ENCODE measurements at regions not wholly inside any gene's neighbourhood (a gene's known extent, or its start where the extent isn't known, plus 50 kb on each side); places are given as distances from the start of the nearest gene placed in this dataset.

DNA sequence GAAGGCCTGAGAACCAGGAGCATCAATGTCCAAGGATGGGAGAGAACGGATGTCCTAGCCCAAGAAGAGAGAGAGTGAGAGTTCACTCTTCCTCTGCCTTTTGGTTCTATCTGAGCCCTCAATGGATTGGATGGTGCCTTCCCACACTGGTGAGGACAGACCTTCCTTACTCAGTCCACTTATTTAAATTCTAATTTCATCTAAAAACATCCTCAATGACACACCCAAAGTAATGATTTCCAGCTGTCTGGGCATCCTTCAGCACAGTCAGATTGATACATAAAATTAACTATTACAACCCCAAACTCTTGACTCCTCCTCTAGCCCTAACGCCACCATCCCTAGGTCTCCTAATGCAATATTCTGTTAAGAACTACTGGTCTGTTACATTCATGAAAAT lies 122.0 kb downstream of the GAS1 start:
- 77% methylated on average over 2 of the region's 2 CpGs for WGBS (ENCODE audit: low lambda C conversion rate)
- H3K27me3 ChIP-seq (ENCODE audit: insufficient read depth) = no peaks in the 10 kb centered on the region
- no peaks in the 10 kb centered on the region for H3K4me1 ChIP-seq (ENCODE audit: control insufficient read depth in 1 of 2, insufficient read depth in 2 of 2, low read depth in 1 of 2, low read length in 1 of 2)
- no peaks in the 10 kb centered on the region for H3K9me3 ChIP-seq
- H3K27ac ChIP-seq (ENCODE audit: low read depth in 2 of 2, low read length in 1 of 2) = no peak overlapping the region
- no peak overlapping the region for H3K4me3 ChIP-seq (ENCODE audit: low read depth in 2 of 2, low read length in 1 of 2)
- no peak overlapping the region for H2AFZ ChIP-seq (ENCODE audit: low read depth)
- H3K9ac ChIP-seq = no peak overlapping the region
- no peaks in the 10 kb centered on the region for H3F3A ChIP-seq (replicated peaks; ENCODE audit: insufficient read depth)
- CTCF ChIA-PET = no interaction called here
- POLR2A ChIA-PET = no interaction called here
- no peaks in the 10 kb centered on the region for H3K9me2 ChIP-seq
- no peaks in the 10 kb centered on the region for H4K20me1 ChIP-seq (ENCODE audit: insufficient read depth)
- no peaks in the 10 kb centered on the region for H3K36me3 ChIP-seq (replicated peaks in 1 of 2; ENCODE audit: control insufficient read depth in 1 of 2, insufficient read depth in 2 of 2, low read length in 1 of 2)
- TF ChIP-seq, protein P1, sequence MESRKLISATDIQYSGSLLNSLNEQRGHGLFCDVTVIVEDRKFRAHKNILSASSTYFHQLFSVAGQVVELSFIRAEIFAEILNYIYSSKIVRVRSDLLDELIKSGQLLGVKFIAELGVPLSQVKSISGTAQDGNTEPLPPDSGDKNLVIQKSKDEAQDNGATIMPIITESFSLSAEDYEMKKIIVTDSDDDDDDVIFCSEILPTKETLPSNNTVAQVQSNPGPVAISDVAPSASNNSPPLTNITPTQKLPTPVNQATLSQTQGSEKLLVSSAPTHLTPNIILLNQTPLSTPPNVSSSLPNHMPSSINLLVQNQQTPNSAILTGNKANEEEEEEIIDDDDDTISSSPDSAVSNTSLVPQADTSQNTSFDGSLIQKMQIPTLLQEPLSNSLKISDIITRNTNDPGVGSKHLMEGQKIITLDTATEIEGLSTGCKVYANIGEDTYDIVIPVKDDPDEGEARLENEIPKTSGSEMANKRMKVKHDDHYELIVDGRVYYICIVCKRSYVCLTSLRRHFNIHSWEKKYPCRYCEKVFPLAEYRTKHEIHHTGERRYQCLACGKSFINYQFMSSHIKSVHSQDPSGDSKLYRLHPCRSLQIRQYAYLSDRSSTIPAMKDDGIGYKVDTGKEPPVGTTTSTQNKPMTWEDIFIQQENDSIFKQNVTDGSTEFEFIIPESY (IDR thresholded peaks at IDR 0.05; ENCODE audit: borderline replicate concordance, low read depth) = no peak
- TF ChIP-seq RCOR1 (IDR thresholded peaks at IDR 0.05; ENCODE audit: low read length) (no peak), GABPA (IDR thresholded peaks at IDR 0.05; ENCODE audit: low read depth) (no peak), FOSL2 (IDR thresholded peaks at IDR 0.05; ENCODE audit: borderline replicate concordance, low read depth) (no peak), FOXJ3 (CRISPR knock-in tag; IDR thresholded peaks at IDR 0.05) (no peak), TCF12 (IDR thresholded peaks at IDR 0.05) (no peak), SIN3A (IDR thresholded peaks at IDR 0.05; ENCODE audit: borderline replicate concordance, low read depth, low read length) (no peak), EZH2phosphoT487 (IDR thresholded peaks at IDR 0.05; ENCODE audit: borderline replicate concordance, low read depth) (no peak), YY1 (IDR thresholded peaks at IDR 0.05; ENCODE audit: low read depth) (no peak), GATA2 (CRISPR knock-in tag; IDR thresholded peaks at IDR 0.05) (no peak), EP300 (IDR thresholded peaks at IDR 0.05; ENCODE audit: borderline replicate concordance in 1 of 2, low read depth in 1 of 2, low read length in 1 of 2) (no peak), TEAD4 (IDR thresholded peaks at IDR 0.05; ENCODE audit: borderline replicate concordance, insufficient read depth) (no peak), NFIC (IDR thresholded peaks at IDR 0.05; ENCODE audit: borderline replicate concordance) (no peak), ELF1 (IDR thresholded peaks at IDR 0.05) (no peak), RFX5 (IDR thresholded peaks at IDR 0.05; ENCODE audit: low read length) (no peak), JUND (IDR thresholded peaks at IDR 0.05) (no peak), FOXM1 (IDR thresholded peaks at IDR 0.05; ENCODE audit: low read depth) (no peak)
- TF ChIP-seq, protein P2, sequence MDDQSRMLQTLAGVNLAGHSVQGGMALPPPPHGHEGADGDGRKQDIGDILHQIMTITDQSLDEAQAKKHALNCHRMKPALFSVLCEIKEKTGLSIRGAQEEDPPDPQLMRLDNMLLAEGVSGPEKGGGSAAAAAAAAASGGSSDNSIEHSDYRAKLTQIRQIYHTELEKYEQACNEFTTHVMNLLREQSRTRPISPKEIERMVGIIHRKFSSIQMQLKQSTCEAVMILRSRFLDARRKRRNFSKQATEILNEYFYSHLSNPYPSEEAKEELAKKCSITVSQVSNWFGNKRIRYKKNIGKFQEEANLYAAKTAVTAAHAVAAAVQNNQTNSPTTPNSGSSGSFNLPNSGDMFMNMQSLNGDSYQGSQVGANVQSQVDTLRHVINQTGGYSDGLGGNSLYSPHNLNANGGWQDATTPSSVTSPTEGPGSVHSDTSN (IDR thresholded peaks at IDR 0.05) = no peak
- TF ChIP-seq, protein P3, sequence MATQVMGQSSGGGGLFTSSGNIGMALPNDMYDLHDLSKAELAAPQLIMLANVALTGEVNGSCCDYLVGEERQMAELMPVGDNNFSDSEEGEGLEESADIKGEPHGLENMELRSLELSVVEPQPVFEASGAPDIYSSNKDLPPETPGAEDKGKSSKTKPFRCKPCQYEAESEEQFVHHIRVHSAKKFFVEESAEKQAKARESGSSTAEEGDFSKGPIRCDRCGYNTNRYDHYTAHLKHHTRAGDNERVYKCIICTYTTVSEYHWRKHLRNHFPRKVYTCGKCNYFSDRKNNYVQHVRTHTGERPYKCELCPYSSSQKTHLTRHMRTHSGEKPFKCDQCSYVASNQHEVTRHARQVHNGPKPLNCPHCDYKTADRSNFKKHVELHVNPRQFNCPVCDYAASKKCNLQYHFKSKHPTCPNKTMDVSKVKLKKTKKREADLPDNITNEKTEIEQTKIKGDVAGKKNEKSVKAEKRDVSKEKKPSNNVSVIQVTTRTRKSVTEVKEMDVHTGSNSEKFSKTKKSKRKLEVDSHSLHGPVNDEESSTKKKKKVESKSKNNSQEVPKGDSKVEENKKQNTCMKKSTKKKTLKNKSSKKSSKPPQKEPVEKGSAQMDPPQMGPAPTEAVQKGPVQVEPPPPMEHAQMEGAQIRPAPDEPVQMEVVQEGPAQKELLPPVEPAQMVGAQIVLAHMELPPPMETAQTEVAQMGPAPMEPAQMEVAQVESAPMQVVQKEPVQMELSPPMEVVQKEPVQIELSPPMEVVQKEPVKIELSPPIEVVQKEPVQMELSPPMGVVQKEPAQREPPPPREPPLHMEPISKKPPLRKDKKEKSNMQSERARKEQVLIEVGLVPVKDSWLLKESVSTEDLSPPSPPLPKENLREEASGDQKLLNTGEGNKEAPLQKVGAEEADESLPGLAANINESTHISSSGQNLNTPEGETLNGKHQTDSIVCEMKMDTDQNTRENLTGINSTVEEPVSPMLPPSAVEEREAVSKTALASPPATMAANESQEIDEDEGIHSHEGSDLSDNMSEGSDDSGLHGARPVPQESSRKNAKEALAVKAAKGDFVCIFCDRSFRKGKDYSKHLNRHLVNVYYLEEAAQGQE (IDR thresholded peaks at IDR 0.05; ENCODE audit: low read depth, low read length) = no peak
- H3K4me2 ChIP-seq = no peak overlapping the region
- no peak for DNase-seq
- H3K79me2 ChIP-seq (ENCODE audit: insufficient read depth) = no peaks in the 10 kb centered on the region

Data from SK-N-SH (cell line).